ENCODE measurements at regions not wholly inside any gene's neighbourhood (a gene's known extent, or its start where the extent isn't known, plus 50 kb on each side); places are given as distances from the start of the nearest gene placed in this dataset.

DNA sequence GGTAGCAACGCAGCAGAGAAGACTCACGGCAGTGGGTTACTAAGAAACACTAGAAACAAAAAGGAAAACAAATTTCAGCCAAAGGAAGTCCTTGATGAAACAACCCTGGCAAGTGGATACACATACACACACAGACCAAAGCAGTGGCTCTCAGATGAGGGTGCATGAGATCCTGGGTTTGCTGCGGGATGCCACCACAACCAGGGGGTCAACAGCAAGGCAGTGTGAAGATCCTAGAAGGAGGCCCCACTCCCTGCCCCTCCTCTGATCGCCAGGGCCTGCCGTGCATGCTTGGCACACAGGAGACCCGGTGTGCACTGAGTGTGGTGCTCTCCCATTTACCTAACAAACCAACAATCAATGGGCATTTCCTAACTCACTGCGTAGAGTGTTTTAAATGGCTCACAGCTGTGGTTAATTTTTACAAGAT lies 252.3 kb upstream of the KLF14 start:
- TF ChIP-seq, protein P1, sequence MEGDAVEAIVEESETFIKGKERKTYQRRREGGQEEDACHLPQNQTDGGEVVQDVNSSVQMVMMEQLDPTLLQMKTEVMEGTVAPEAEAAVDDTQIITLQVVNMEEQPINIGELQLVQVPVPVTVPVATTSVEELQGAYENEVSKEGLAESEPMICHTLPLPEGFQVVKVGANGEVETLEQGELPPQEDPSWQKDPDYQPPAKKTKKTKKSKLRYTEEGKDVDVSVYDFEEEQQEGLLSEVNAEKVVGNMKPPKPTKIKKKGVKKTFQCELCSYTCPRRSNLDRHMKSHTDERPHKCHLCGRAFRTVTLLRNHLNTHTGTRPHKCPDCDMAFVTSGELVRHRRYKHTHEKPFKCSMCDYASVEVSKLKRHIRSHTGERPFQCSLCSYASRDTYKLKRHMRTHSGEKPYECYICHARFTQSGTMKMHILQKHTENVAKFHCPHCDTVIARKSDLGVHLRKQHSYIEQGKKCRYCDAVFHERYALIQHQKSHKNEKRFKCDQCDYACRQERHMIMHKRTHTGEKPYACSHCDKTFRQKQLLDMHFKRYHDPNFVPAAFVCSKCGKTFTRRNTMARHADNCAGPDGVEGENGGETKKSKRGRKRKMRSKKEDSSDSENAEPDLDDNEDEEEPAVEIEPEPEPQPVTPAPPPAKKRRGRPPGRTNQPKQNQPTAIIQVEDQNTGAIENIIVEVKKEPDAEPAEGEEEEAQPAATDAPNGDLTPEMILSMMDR (optimal IDR thresholded peaks at IDR 0.05 in 1 of 3, IDR thresholded peaks at IDR 0.05 in 1 of 3, conservative IDR thresholded peaks at IDR 0.05 in 1 of 3; ENCODE audit: extremely low read depth in 1 of 3, insufficient read depth in 2 of 3, low read length in 3 of 3): no peak
- no peak for TF ChIP-seq EZH2 (IDR thresholded peaks at IDR 0.05; ENCODE audit: low read length)

All from keratinocyte (primary cell).